Right cardiac atrium (tissue), 5 donors: ENCODE measurements at regions not wholly inside any gene's neighbourhood (a gene's known extent, or its start where the extent isn't known, plus 50 kb on each side); places are given as distances from the start of the nearest gene placed in this dataset.

Experiments used
- ATAC-seq, 2 donors: fragments of 200-7000 bp; cut with Tn5 transposase; one replicate each; pipeline versions ENCODE4 v1.8.0 to v1.9.1; 2020; ENCODE audit warnings: moderate library complexity in 2 of 2, mild to moderate bottlenecking in 1 of 2
- DNase-seq, 3 donors: peaks; one replicate each; pipeline ENCODE4 v3.0.0-alpha.2; 2020
- H3K27ac ChIP-seq: one replicate; pipeline ENCODE4 v1.5.1; 2013; ENCODE audit warnings: mild to moderate bottlenecking, low read length, control low read depth, moderate library complexity
- H3K27me3 ChIP-seq: one replicate; pipeline ENCODE4 v1.6.1; 2013; ENCODE audit not compliant: control insufficient read depth, insufficient read depth
- H3K4me1 ChIP-seq: one replicate; pipeline ENCODE4 v1.6.1; 2013; ENCODE audit warnings: low read length; ENCODE audit not compliant: control insufficient read depth, insufficient read depth
- H3K4me3 ChIP-seq: one replicate; pipeline ENCODE4 v1.5.1; 2013; ENCODE audit warnings: low read length, control low read depth
- H3K9me3 ChIP-seq: one replicate; pipeline ENCODE4 v1.6.1; 2013; ENCODE audit warnings: low read length; ENCODE audit not compliant: control insufficient read depth
- WGBS: extraction: QIAGEN DNeasy Blood & Tissue Kit; methylation state at CpG from one replicate; pipeline ENCODE4 v1.1.7; 2013; 5-methylcytosine and 5-hydroxymethylcytosine counted together
- intact Hi-C, 4 donors: fragments of 100-400 bp; cut with DNase I; formaldehyde crosslinking; loops; one replicate each; pipeline versions ENCODE4 v1.11.0 to v1.14.0; 2022 to 2023
- donor health status: healthy with polysubstance abuse.
- donor health status: DM: no; HTN: yes; CAD: no.
- donor health status: DM: no; HTN: no; CAD: no.
- donor health status: DM: no; HTN: yes; CAD: no; lungs with severe emphysema.
- donor health status: DM: yes; HTN: yes; CAD: no.

DNA sequence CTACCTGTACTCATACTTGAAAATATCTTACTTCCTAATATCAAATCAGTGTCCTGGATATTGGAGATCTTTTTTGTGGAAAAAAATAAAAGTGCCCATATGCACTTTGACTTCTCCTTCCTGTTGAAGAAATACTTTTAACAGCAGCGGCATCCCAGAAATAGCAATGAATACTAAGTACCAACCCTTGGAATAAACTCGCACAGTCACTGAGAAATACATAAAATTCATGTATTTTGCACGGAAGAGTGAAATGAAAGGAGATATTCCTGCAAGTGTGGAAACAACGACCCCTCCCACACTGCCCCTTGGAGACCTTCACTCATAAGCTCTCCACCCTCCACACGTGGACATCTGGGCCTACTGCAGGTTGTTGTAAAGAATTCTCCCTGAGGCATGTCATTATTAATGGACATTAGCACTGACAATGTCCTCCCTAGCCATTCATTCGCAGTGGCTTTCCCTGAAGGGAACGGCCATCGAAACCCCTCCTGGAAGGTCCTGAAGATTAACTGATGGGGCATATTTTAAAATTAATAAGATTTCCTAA is 407.6 kb upstream of the PFKP start:
- no peak overlapping the region for H3K4me3 ChIP-seq
- H3K27ac ChIP-seq = no peak overlapping the region
- no peaks in the 10 kb centered on the region for H3K4me1 ChIP-seq
- WGBS = 75% methylated on average over 8 of the region's 8 CpGs
- ATAC-seq (no peak), DNase-seq (no peak)
- intact Hi-C loops = no loop called here
- no peaks in the 10 kb centered on the region for H3K9me3 ChIP-seq
- no peaks in the 10 kb centered on the region for H3K27me3 ChIP-seq

DNA sequence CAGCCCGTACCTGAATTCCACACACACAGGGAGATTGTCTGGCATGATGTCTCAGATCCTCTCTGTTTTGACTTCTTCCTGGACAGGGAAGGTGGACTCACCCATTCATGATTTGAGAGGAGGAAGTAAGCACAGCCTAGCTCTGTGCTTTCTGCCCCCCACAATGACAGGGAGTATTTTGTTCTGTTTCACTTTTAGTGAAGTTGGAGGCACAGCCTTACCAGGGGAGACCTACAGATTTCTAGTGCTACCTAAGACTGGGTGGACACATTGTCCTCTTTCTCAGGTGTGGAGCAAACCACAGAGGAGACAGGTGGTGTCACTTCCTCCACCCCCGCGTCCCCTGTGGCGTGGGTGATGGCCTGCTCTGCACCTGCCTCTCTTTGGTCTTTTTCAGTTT is 408.6 kb upstream of the PFKP start:
- ATAC-seq = no peak
- 82% methylated on average over 4 of the region's 4 CpGs for WGBS
- Histone ChIP-seq H3K27ac (no peak overlapping the region), H3K27me3 (no peaks in the 10 kb centered on the region), H3K9me3 (no peaks in the 10 kb centered on the region), H3K4me3 (no peak overlapping the region), H3K4me1 (no peaks in the 10 kb centered on the region)
- intact Hi-C loops = no loop called here
- DNase-seq = no peak

DNA sequence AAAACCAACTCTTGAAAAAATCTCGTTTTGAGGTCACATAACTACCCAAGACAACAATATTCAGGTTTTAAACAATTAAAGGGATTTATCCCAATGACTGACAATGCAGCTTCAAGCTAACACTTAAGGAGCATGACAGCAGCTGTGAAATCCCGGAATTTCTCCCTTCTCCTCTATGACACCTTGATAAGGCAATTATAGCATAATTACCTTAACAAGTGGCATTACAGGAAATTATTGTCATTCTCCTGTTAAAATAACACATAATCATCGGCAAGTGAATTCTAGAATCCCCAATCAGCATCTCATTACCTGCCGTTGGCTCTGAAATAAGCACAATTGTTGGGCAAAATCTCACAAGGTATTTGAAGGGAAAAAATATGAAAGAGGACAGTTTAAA is 417.0 kb upstream of the PFKP start:
- no peak for ATAC-seq
- Histone ChIP-seq H3K4me1 (no peaks in the 10 kb centered on the region), H3K27ac (no peak overlapping the region), H3K27me3 (no peaks in the 10 kb centered on the region), H3K9me3 (no peaks in the 10 kb centered on the region), H3K4me3 (no peak overlapping the region)
- DNase-seq = no peak
- WGBS = 62% methylated on average over 4 of the region's 4 CpGs
- intact Hi-C loops = no loop called here

- 86% methylated on average over 4 of the region's 4 CpGs for whole genome bisulfite sequencing
- H3K9me3 ChIP-seq = no peaks in the 10 kb centered on the region
- ATAC-seq (no peak), DNase-seq (no peak)
- no peaks in the 10 kb centered on the region for H3K27me3 ChIP-seq
- H3K4me1 ChIP-seq = no peaks in the 10 kb centered on the region
- no peak overlapping the region for H3K4me3 ChIP-seq
- H3K27ac ChIP-seq = no peak overlapping the region
- intact Hi-C loops = no loop called here
These were observed 426.3 kb upstream of the PFKP start for GRCh38 chr10:2641028-2641427.

- no peak overlapping the region for H3K4me3 ChIP-seq
- 32% methylated on average over 6 of the region's 6 CpGs for WGBS
- DNase-seq = no peak
- no peaks in the 10 kb centered on the region for H3K27me3 ChIP-seq
- H3K27ac ChIP-seq = no peak overlapping the region
- H3K4me1 ChIP-seq = no peaks in the 10 kb centered on the region
- H3K9me3 ChIP-seq = no peaks in the 10 kb centered on the region
- intact Hi-C loops = no loop called here
- no peak for ATAC-seq
These were observed 433.7 kb upstream of the PFKP start for GRCh38 chr10:2633630-2634029.

- H3K9me3 ChIP-seq = no peaks in the 10 kb centered on the region
- H3K27ac ChIP-seq = no peak overlapping the region
- no peaks in the 10 kb centered on the region for H3K27me3 ChIP-seq
- no peaks in the 10 kb centered on the region for H3K4me1 ChIP-seq
- no peak for DNase-seq
- 75% methylated on average over 11 of the region's 11 CpGs for WGBS
- no peak overlapping the region for H3K4me3 ChIP-seq
- intact Hi-C loops = no loop called here
- ATAC-seq = no peak
These were observed 435.7 kb upstream of the PFKP start for GRCh38 chr10:2631557-2632205.

- DNase-seq (no peak), ATAC-seq (no peak)
- no peak overlapping the region for H3K27ac ChIP-seq
- WGBS = 53% methylated on average over 6 of the region's 6 CpGs
- H3K9me3 ChIP-seq = no peaks in the 10 kb centered on the region
- H3K27me3 ChIP-seq = no peaks in the 10 kb centered on the region
- H3K4me3 ChIP-seq = no peak overlapping the region
- intact Hi-C loops = no loop called here
- no peaks in the 10 kb centered on the region for H3K4me1 ChIP-seq
These were observed 438.6 kb upstream of the PFKP start for GRCh38 chr10:2628705-2629104.

GRCh38 chr10:2627969-2628368 is 439.4 kb upstream of the PFKP start:
- WGBS = 47% methylated on average over 1 of the region's 1 CpG

DNA sequence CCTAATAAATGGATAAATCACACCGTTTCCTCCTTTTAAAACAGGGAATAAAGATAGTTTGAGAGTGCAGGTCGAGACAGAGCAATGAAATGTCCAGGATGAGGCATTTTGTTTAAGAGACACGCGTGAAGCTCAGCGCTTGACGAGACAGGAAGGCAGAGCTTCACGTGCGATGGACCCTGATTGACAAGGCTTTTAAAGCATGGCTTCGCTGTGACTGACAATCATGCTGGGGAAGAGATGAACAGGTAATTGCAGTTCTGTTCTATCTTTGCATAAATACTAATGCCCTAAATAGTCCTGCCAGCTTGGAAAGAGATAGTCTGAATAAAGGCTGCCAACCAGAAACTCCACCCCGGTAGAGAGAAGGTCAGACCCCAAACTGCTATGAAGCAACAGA is 442.3 kb upstream of the PFKP start:
- DNase-seq (no peak), ATAC-seq (no peak)
- WGBS = 86% methylated on average over 10 of the region's 10 CpGs
- H3K27me3 ChIP-seq = no peaks in the 10 kb centered on the region
- no peaks in the 10 kb centered on the region for H3K4me1 ChIP-seq
- no peak overlapping the region for H3K27ac ChIP-seq
- no peak overlapping the region for H3K4me3 ChIP-seq
- intact Hi-C loops = no loop called here
- no peaks in the 10 kb centered on the region for H3K9me3 ChIP-seq

More at GRCh38 chr10:2627969-2628368, 439.4 kb upstream of the PFKP start:
- Histone ChIP-seq H3K4me1 (no peaks in the 10 kb centered on the region), H3K9me3 (no peaks in the 10 kb centered on the region), H3K27ac (no peak overlapping the region), H3K27me3 (no peaks in the 10 kb centered on the region), H3K4me3 (no peak overlapping the region)
- intact Hi-C loops = no loop called here
- ATAC-seq (no peak), DNase-seq (no peak)

DNA sequence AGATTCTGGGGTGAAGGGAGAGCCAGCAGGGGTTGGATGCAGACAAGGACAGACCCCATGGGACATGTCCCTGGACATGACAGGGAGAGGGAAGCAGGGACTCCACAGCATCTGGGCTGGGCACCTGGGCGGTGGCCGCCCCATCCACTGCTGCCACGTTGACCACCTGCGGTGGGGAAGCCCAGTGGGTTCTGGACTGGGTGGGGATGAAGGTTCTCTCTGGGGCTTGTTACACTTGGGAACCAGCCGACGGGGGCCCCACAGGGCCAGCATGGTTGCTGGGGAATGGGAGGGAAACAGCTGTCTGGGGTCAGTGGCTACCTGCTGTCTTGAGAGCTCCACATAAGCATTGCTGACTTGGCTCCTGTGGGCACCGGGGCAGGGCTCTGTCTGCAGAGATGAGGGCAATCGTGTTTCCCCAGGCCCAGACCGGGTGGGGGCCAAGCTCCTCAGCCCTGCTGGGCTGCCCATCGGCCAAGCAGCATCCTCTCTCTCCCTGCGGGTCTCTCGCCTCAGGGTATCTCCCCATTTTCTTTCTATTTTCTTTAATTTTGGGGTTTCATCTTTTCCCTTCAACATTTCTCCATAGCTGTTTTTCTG is 443.6 kb upstream of the PFKP start:
- no peak for DNase-seq
- no peaks in the 10 kb centered on the region for H3K27me3 ChIP-seq
- H3K4me1 ChIP-seq = no peaks in the 10 kb centered on the region
- intact Hi-C loops = no loop called here
- no peak for ATAC-seq
- no peak overlapping the region for H3K27ac ChIP-seq
- H3K9me3 ChIP-seq = no peaks in the 10 kb centered on the region
- no peak overlapping the region for H3K4me3 ChIP-seq
- 88% methylated on average over 12 of the region's 12 CpGs for WGBS

- no peak for DNase-seq
- no peaks in the 10 kb centered on the region for H3K27me3 ChIP-seq
- H3K4me3 ChIP-seq = no peak overlapping the region
- intact Hi-C loops = no loop called here
- no peak for ATAC-seq
- WGBS = 76% methylated on average over 5 of the region's 5 CpGs
- no peaks in the 10 kb centered on the region for H3K9me3 ChIP-seq
- no peak overlapping the region for H3K27ac ChIP-seq
- H3K4me1 ChIP-seq = no peaks in the 10 kb centered on the region
These were observed 446.4 kb upstream of the PFKP start for GRCh38 chr10:2620827-2621521.
